ENCODE measurements at regions not wholly inside any gene's neighbourhood (a gene's known extent, or its start where the extent isn't known, plus 50 kb on each side); places are given as distances from the start of the nearest gene placed in this dataset.

DNA sequence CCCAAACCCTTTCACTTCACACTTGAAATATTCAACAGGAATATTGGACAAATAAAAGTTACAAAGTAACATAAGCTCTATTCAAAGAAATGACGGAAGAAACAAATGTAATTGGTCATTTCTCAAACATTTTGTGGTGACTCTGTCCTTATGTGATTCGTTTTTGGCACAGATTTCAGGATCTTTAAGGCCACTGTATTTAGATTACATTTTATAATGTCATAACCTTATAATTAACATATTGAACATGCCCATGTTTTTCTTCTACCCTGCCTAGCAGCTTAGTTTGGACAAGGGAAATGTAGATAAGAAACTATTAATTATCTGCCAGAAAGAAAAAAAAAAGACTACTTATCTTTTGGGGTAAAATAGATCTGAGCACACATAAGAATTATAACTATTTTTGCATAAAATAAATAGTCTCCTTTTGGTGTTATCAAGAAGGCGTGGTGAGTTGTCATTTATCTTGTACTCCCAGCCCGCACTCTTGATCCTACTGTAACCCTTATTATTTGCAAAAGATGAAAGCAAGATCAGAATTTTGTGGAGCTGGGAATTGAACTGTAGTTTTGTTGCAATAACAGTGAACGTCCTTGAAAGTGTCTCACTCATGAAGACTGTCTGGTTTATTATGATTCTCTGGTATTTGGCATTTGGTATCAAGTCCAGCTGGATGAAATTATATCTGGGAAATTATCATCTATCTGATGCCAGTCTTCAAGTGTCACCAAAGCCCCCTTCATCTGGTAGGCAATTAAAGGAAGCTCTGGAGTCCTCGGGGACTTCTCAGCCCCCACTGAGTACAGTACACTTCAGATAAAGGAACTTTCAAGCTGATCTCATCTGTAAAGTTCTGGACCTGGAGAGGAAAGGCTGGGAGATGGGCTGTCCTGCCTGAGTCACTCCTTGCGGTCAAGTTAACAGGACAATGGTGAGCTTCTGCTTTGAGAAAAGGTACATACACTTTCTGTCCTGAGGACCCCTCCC lies 175.7 kb upstream of the INHBA start:
- H3K36me3 ChIP-seq = no peaks in the 10 kb centered on the region
- H3K27me3 ChIP-seq = no peaks in the 10 kb centered on the region
- intact Hi-C loops (cut with DNase I) = no loop called here
- 28 to 44% (median 34%) methylated on average over 7 of the region's 7 CpGs for WGBS, 3 donors
- peaks cover 6% of the 10 kb centered on the region for H3K4me1 ChIP-seq (ENCODE audit: insufficient read depth)
- no peak for DNase-seq
- H3K27ac ChIP-seq = no peak overlapping the region
- no peaks in the 10 kb centered on the region for H3K9me3 ChIP-seq
- H3K4me3 ChIP-seq = no peak overlapping the region
- no peak for TF ChIP-seq POLR2A (IDR thresholded peaks at IDR 0.05)

DNA sequence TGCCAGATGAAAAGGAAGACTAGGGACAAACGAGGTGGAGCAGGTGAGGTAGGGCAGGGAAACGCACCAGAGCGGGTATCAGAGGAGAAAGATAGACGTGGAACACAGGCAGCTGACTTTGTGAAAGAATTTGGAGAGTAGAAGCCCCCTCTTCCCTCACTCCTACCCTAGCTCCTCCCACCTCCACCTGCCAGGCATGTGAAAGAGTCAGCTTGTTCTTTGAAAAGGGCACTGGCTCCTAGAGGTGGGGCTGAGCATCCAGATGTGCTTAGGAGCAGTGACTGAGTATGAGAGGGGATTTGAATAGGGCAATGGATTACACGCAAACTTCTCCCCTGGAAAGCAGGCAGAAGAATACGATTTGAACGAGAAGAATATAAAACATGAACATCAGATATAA lies 174.2 kb upstream of the INHBA start:
- WGBS, 3 donors = 77 to 85% (median 80%) methylated on average over 7 of the region's 7 CpGs
- no peaks in the 10 kb centered on the region for H3K36me3 ChIP-seq
- no peak overlapping the region for H3K4me3 ChIP-seq
- TF ChIP-seq EP300 (IDR thresholded peaks at IDR 0.05) (no peak), POLR2A (IDR thresholded peaks at IDR 0.05) (no peak)
- TF ChIP-seq, protein P1, sequence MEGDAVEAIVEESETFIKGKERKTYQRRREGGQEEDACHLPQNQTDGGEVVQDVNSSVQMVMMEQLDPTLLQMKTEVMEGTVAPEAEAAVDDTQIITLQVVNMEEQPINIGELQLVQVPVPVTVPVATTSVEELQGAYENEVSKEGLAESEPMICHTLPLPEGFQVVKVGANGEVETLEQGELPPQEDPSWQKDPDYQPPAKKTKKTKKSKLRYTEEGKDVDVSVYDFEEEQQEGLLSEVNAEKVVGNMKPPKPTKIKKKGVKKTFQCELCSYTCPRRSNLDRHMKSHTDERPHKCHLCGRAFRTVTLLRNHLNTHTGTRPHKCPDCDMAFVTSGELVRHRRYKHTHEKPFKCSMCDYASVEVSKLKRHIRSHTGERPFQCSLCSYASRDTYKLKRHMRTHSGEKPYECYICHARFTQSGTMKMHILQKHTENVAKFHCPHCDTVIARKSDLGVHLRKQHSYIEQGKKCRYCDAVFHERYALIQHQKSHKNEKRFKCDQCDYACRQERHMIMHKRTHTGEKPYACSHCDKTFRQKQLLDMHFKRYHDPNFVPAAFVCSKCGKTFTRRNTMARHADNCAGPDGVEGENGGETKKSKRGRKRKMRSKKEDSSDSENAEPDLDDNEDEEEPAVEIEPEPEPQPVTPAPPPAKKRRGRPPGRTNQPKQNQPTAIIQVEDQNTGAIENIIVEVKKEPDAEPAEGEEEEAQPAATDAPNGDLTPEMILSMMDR (IDR thresholded peaks at IDR 0.05) = no peak
- no peak overlapping the region for H3K27ac ChIP-seq
- H3K4me1 ChIP-seq (ENCODE audit: insufficient read depth) = peaks cover 6% of the 10 kb centered on the region
- intact Hi-C loops (cut with DNase I) = no loop called here
- H3K27me3 ChIP-seq = no peaks in the 10 kb centered on the region
- no peak for DNase-seq
- no peaks in the 10 kb centered on the region for H3K9me3 ChIP-seq

DNA sequence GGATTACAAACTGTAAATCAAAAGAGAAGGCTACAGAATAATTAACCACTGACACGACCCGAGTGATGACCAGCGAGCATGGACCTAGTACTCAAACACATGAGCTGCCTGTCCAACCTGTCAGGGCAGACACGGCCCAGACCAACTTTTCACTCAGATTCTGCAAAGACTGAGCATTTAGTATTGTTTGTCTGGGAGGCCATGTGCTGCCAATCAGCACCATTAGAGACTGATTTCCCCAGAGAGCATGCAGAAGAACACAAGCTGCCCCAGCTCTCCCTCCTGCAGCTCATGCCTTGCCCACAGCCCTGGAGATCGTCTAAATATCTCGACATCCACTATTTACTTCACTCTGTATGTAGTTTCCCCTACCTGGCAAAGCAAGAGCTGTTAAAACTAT lies 172.6 kb upstream of the INHBA start:
- intact Hi-C loops (cut with DNase I) = no loop called here

DNA sequence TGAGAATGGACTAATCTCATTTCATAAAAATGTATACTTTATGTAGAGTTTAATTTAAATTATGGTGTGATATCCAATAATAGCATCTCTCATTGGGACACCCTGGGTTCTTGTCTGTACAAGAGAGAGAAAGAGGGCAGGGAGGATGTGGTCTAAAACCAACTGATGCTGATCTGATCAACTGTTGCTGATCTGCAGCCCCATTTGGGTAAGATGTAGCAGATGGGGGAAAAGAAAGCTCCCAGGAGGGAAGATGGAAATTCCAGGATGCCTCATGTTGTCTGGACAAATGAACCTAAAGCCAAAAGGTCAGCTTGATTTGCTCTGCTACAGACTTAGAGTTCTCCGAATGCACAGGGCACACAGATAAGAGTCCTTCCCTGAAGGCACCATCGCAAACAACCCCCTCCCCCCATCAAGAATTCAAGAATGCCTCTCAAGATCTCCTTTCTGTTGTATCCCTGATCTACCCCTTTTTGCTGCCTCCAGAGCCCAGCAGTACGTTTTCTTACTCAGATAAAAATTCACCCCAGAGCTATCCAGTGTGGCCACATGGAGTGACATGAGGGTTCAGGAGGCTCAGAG lies 171.4 kb upstream of the INHBA start:
- Histone ChIP-seq H3K9me3 (no peaks in the 10 kb centered on the region), H3K27ac (no peak overlapping the region), H3K27me3 (no peaks in the 10 kb centered on the region), H3K36me3 (no peaks in the 10 kb centered on the region), H3K4me3 (no peak overlapping the region), H3K4me1 (ENCODE audit: insufficient read depth) (peaks cover 6% of the 10 kb centered on the region)
- intact Hi-C loops (cut with DNase I) = no loop called here
- DNase-seq = no peak
- no peak for TF ChIP-seq POLR2A (IDR thresholded peaks at IDR 0.05)
- TF ChIP-seq, protein P1 (IDR thresholded peaks at IDR 0.05) = no peak
- no peak for TF ChIP-seq EP300 (IDR thresholded peaks at IDR 0.05)
- 76 to 87% (median 83%) methylated on average over 3 of the region's 3 CpGs for WGBS, 3 donors

More for the DNA sequence above, 172.6 kb upstream of the INHBA start:
- DNase-seq = no peak
- H3K4me1 ChIP-seq (ENCODE audit: insufficient read depth) = peaks cover 7% of the 10 kb centered on the region
- TF ChIP-seq, protein P1 (IDR thresholded peaks at IDR 0.05) = no peak
- TF ChIP-seq EP300 (IDR thresholded peaks at IDR 0.05) (no peak), POLR2A (IDR thresholded peaks at IDR 0.05) (no peak)
- WGBS, 3 donors = 82 to 92% (median 88%) methylated on average over 6 of the region's 6 CpGs
- H3K9me3 ChIP-seq = no peaks in the 10 kb centered on the region
- H3K27me3 ChIP-seq = no peaks in the 10 kb centered on the region
- no peak overlapping the region for H3K4me3 ChIP-seq
- no peaks in the 10 kb centered on the region for H3K36me3 ChIP-seq
- no peak overlapping the region for H3K27ac ChIP-seq

DNA sequence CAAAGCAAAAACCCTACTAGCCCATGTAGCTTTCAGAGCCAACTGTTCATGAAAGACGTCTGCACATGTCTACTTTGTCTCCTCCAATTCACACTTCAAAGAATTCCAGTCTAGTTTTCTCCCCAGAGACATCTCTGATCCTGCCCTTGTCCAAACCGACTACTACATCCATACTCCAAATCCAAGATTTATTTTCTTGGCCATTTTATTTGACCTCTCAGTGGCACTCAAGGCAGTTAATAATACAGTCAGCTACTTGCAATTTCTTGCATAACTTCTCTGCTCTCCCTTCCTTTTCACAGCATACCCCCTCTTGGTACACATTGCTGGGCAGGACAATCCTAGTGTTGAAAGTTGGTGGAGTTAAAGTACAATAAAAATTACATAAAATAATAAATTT lies 170.9 kb upstream of the INHBA start:
- H3K27ac ChIP-seq = no peak overlapping the region

More for the DNA sequence above, 170.9 kb upstream of the INHBA start:
- H3K4me1 ChIP-seq (ENCODE audit: insufficient read depth) = peaks cover 7% of the 10 kb centered on the region
- H3K36me3 ChIP-seq = no peaks in the 10 kb centered on the region
- 58 to 82% (median 82%) methylated on average over 2 of the region's 2 CpGs for WGBS, 3 donors
- TF ChIP-seq, protein P1 (IDR thresholded peaks at IDR 0.05) = no peak
- TF ChIP-seq POLR2A (IDR thresholded peaks at IDR 0.05) (no peak), EP300 (IDR thresholded peaks at IDR 0.05) (no peak)
- H3K27me3 ChIP-seq = no peaks in the 10 kb centered on the region
- intact Hi-C loops (cut with DNase I) = no loop called here
- DNase-seq = no peak
- no peaks in the 10 kb centered on the region for H3K9me3 ChIP-seq
- no peak overlapping the region for H3K4me3 ChIP-seq

Measured in ovary (tissue), 7 donors.